Lower leg skin (tissue), 4 donors: ENCODE measurements at regions not wholly inside any gene's neighbourhood (a gene's known extent, or its start where the extent isn't known, plus 50 kb on each side); places are given as distances from the start of the nearest gene placed in this dataset.

ENCODE experiments used
- DNase-seq, 2 donors: peaks; one replicate each; pipeline ENCODE4 v3.0.0-alpha.2; 2019; ENCODE audit warnings: low spot score in 2 of 2
- H3K4me3 ChIP-seq: fragments of 200-600 bp; sonication (generic); 2 replicates; pipeline ENCODE4 v1.5.1; 2017; ENCODE audit warnings: mild to moderate bottlenecking, low read depth; ENCODE audit not compliant: poor library complexity, severe bottlenecking
- CTCF ChIP-seq, 3 donors: fragments of 450-650 bp; IDR thresholded peaks; one replicate each; pipeline ENCODE4 v1.5.1; 2016; ENCODE audit warnings: antibody characterized with exemption in 3 of 3, mild to moderate bottlenecking in 3 of 3, moderate library complexity in 2 of 3
- POLR2A ChIP-seq, 2 donors: fragments of 450-650 bp; IDR thresholded peaks; one replicate each; pipeline ENCODE4 v1.6.1; 2016 to 2017; ENCODE audit warnings: antibody characterized with exemption in 2 of 2, mild to moderate bottlenecking in 1 of 2, moderate library complexity in 1 of 2
- WGBS, 2 donors: methylation state at CpG; one replicate each; pipeline ENCODE4 v1.1.5; 2018; 5-methylcytosine and 5-hydroxymethylcytosine counted together
- intact Hi-C: fragments of 100-400 bp; cut with DNase I; formaldehyde crosslinking; loops from one replicate; pipeline ENCODE4 v1.15.0; 2023; ENCODE audit warnings: low total_unique reads

GRCh38 chr4:37001688-37002436 lies 242.7 kb upstream of the NWD2 start:
- TF ChIP-seq CTCF (IDR thresholded peaks at IDR 0.05) (no peak), POLR2A (IDR thresholded peaks at IDR 0.05) (no peak)
- WGBS, 2 donors: 93 to 94% methylated on average over 30 of the region's 30 CpGs
- intact Hi-C loops: no loop called here
- no peak overlapping the region for H3K4me3 ChIP-seq
- no peak for DNase-seq

GRCh38 chr4:37002625-37003024 lies 241.9 kb upstream of the NWD2 start:
- DNase-seq: no peak
- 42 to 56% methylated on average over 2 of the region's 2 CpGs for WGBS, 2 donors
- TF ChIP-seq POLR2A (IDR thresholded peaks at IDR 0.05): no peak
- no peak for TF ChIP-seq CTCF (IDR thresholded peaks at IDR 0.05)
- intact Hi-C loops: no loop called here
- H3K4me3 ChIP-seq: no peak overlapping the region

GRCh38 chr4:37008199-37008598 lies 236.3 kb upstream of the NWD2 start:
- TF ChIP-seq POLR2A (IDR thresholded peaks at IDR 0.05) (no peak), CTCF (IDR thresholded peaks at IDR 0.05) (no peak)

GRCh38 chr4:37014584-37014983 lies 230.0 kb upstream of the NWD2 start:
- no peak for TF ChIP-seq POLR2A (IDR thresholded peaks at IDR 0.05)
- TF ChIP-seq CTCF (IDR thresholded peaks at IDR 0.05): no peak
- intact Hi-C loops: no loop called here
- H3K4me3 ChIP-seq: no peak overlapping the region
- no peak for DNase-seq

More at GRCh38 chr4:37008199-37008598, 236.3 kb upstream of the NWD2 start:
- DNase-seq: no peak
- no peak overlapping the region for H3K4me3 ChIP-seq
- WGBS, 2 donors: 27 to 58% methylated on average over 2 of the region's 2 CpGs
- intact Hi-C loops: no loop called here

GRCh38 chr4:37015391-37015790 lies 229.2 kb upstream of the NWD2 start:
- no peak overlapping the region for H3K4me3 ChIP-seq
- whole genome bisulfite sequencing, 2 donors: 82 to 90% methylated on average over 2 of the region's 2 CpGs
- no peak for DNase-seq
- TF ChIP-seq CTCF (IDR thresholded peaks at IDR 0.05) (no peak), POLR2A (IDR thresholded peaks at IDR 0.05) (no peak)
- intact Hi-C loops: no loop called here

- no peak for DNase-seq
- 60 to 71% methylated on average over 1 of the region's 1 CpG for WGBS, 2 donors
- intact Hi-C loops: no loop called here
- TF ChIP-seq POLR2A (IDR thresholded peaks at IDR 0.05): no peak
- TF ChIP-seq CTCF (IDR thresholded peaks at IDR 0.05): no peak
- H3K4me3 ChIP-seq: no peak overlapping the region
Measured at GRCh38 chr4:37023504-37023903, 221.0 kb upstream of the NWD2 start.
